ENCODE measurements at regions not wholly inside any gene's neighbourhood (a gene's known extent, or its start where the extent isn't known, plus 50 kb on each side); places are given as distances from the start of the nearest gene placed in this dataset.

DNA sequence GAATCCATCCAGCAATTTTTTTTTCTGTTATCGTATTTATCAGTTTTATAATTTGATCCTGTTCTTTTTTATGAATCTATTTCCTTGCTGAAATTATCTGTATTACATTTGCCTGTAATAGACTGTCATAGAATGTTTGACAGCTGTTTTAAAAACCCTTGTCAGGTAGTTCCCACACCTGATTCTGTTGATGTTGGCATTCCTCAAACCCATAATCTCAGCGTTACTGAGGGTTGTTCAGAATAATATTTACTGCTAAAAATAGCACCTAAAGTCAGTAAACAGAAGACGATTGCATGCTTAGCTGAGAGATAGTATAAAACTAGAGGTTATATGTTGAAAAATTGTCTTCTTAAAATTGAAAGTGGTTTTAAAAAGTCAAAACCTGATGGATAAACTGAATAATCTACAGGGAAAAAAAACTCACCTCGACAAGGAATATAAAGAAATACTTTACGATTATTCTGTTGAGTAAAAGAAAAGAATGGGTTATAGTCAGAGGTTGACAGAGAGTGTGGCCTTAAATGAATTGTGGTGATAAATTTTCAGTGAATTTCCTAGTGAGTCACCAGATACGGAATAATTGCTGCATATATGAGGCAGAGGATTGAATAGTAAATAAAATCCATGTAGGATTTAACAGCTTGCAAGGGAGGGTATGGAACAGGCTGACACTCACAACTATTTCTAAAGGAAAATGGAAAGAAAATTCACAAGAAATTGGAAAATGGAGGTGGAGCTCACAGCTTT, 824.1 kb upstream of the IGFBP3 start:
- no peak for DNase-seq (ENCODE audit: low read depth in 2 of 3, low spot score in 2 of 3)

DNA sequence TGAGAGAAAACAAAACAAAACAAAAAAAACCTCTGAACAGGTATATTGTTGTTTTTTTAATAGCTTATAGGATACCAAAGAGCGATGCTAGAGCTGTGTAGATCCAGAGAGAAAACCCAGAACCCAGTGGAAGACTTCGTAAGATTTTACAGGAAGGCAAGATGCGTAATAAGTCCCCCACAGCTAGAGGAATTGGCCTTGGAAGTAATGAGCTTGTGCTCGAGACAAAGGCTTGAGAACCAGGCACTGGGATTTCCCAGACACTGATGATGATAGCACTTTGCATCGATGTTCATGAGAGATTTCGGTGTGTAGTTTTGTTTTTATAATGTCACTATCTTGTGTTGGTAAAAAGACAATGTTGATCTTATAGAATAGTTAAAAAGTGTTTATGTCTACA, 821.5 kb upstream of the IGFBP3 start:
- no peak for DNase-seq (ENCODE audit: low read depth in 2 of 3, low spot score in 2 of 3)

DNA sequence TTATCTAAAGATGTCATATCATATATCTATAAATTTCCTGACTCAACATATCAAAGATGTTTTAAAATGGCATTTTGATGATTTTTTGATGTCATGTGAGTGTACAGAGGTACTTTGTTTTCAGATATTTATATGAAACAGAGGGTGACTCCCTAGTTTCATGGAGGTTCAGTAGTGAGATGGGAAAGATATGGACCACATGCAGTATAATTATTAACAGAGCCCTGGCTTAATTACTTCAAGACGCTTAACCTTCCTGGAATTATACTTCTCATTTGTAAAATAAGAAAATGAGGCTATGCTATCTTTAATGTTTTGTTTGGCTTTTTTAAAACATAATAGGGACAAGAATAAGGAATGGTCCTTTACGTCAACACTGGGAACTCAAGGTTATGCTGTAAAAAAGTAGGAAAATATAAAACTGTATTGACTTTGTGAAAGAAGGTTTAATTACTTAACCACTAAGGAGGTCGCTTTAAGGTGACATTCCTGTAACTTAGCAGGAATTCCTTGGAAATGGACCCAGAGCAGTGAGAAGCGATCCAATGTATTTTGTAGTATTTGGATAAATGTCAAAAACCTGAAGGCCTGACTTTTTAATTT, 821.0 kb upstream of the IGFBP3 start:
- DNase-seq (ENCODE audit: low read depth in 2 of 3, low spot score in 2 of 3) = no peak

DNA sequence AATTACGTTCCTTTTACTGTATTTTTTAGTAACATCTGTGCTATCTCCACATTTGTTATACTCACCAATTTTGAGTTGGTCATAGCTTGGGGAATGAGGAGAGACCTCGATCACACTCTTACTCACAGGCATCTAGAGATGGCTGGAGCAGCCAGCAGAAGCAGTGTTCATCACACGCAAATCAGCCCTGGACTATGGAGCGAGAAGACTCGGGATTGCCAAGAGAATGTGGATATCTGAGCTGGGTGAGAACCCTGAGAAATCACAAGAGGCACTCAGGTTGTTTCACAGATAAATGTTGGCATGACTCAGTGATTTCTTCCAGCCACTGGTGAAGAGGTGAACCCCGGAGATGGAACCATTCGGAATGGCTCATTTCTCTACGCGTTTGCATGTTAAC, 820.1 kb upstream of the IGFBP3 start:
- no peak for DNase-seq (ENCODE audit: low read depth in 2 of 3, low spot score in 2 of 3)

DNA sequence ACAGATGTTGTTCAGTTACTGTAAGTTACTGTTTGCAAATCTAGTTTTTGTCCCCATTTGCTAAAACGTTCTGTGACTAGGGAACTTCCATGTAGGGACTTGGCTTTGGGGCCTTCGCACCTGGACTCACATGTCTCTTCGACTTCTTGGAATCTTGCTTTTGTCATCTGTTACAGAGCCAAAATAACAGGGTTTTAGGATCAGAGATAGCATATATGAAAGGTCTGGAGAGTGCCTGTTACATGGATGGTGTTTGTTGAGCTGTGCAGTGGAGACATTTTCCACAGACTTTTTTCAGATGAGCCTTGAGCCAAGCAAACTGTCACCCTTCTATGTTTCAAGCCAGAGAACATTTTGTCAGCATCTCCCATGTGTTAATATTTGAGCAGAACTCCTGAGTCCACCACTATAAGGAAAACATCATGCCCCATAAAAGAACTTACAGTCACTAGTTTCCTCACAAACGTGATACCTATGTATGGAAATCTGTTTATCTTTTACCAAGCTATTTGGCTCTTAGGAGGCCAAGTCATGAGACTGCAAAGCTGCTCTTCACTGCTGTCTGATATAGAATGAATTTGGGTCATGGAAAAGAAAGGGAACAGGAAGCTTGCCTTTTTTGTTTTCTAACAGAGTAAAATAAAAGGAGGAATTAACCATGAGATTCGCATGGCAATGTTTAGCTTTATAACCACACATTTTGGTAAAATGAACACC, 818.6 kb upstream of the IGFBP3 start:
- no peak for DNase-seq (ENCODE audit: low read depth in 2 of 3, low spot score in 2 of 3)

DNA sequence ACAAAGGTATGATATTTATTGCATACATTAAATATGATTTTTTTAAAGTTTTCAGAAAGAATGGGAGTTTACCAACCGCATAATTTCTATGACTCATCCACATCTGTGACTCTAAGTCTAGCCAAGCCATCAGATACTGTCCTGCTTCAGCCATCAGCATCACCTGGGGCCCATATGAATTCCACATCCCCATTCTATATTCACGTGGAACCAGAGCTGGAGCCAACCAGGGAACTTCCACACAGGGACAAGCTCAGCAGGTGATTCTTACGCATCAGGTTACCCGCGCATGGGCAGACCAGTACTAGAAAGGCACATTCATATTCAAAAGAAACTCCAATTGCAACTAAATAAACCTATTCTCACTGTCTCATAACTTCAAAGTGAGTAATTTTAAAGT, 817.7 kb upstream of the IGFBP3 start:
- no peak for DNase-seq (ENCODE audit: low read depth in 2 of 3, low spot score in 2 of 3)

DNA sequence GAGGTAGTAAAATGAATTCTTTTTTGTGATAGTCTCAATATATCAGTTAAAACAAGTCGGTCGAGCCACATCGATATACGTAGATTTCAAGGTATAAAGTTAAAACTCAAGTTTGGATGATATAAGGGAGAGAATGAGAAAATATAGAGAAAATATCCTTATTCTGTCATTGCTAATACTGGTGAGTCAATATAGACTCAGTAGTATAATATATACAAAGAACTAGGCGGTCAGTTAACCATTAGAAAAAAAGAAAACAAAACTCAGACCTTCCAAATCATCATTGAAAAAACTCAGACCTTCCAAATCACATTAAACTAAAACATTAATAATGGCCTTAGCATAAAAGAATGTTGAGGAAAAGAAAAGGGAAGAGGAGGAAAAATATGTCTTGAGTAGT, 817.1 kb upstream of the IGFBP3 start:
- DNase-seq (ENCODE audit: low read depth in 2 of 3, low spot score in 2 of 3) = no peak

DNA sequence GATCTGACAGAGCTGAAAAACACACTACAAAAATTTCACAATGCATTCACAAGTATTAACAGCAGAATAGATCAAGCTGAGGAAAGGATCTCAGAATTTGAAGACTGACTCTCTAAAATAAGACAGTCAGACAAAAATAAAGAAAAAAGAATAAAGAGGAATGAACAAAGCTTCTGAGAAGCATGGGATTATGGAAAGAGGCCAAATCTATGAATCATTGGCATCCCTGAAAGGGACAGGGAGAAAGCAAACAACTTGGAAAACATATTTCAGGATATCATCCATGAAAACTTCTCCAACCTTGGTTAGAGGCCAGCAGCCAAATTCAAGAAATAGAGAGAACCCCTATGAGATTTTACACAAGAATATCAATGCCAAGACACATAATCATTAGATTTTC, 804.8 kb upstream of the IGFBP3 start:
- no peak for DNase-seq (ENCODE audit: low read depth in 2 of 3, low spot score in 2 of 3)

DNA sequence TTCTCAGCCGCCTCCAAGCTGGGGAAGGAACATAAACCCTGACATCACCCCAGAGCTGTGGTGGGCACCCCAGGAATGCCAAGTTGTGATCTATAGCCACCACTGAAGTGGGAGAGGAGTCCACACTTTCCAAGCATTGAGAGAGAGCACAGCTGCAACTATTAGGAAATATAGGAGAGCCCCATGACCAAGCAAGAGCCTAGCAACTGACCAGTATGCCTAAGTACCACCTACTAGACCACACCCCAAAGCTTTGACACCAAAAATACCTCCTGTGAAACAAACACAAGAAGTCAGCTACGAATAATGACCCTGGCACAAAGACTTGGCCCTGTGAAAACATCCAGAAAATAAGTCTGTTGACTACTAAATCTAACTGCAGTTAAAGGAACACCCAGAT, 804.1 kb upstream of the IGFBP3 start:
- no peak for DNase-seq (ENCODE audit: low read depth in 2 of 3, low spot score in 2 of 3)

DNA sequence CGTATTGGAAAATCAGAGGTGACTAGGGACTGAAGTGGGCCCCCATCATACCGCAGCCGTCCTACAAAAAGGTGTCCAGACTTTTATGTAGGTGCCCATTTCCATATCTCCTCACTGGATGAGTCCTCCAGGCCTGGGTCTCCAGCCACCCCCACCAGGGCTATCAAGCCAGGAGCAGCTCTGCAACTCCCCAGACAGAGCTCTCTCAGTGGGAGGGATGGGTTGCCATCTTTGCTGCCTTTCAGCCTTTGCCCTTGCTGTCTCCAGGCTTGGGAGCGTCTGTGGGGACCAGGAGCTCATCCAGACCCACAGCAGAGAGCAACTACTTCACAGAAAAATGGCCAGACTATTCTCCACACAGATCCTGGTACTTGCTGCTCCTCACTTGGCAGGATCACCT, 802.7 kb upstream of the IGFBP3 start:
- DNase-seq (ENCODE audit: low read depth in 2 of 3, low spot score in 2 of 3) = no peak

DNA sequence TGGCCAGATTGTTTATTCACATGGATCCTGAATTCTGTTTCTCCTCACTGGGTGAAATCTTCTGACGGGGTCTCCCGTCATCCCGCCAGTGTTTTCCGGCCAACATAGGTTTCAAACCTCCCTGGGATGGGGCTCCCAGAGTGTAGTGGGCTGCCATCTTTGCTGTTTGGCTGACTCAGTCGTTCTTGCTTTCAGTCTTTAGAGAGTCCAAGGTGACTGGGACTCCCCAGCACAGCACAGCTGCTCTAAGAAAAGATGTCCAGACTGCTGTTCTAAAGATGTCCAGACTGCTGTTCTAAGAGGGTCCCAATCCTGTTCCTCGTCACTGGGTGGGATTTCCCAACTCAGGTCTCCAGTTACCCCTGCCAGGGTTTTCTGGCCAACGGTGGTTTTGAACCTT, 801.9 kb upstream of the IGFBP3 start:
- DNase-seq (ENCODE audit: low read depth in 2 of 3, low spot score in 2 of 3) = no peak

DNA sequence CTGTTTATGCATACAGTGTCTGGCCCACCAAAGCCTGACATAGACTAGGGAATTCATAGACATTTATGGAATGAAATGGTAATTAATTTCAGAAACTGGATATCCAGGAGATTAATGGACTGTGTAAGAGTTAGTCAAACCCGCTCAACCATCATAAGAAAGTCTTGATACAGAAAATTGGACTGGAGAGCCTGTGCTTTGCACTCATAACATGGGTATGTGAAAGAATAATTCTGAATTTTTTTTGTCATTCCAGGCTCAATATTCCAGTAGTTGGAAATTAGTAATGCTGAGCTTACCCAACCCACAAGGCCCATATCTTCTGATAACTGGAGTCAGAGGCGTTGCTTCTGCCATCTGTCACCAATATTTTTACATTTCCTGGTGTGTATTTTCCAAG, 799.7 kb upstream of the IGFBP3 start:
- DNase-seq (ENCODE audit: low read depth in 2 of 3, low spot score in 2 of 3) = no peak

DNA sequence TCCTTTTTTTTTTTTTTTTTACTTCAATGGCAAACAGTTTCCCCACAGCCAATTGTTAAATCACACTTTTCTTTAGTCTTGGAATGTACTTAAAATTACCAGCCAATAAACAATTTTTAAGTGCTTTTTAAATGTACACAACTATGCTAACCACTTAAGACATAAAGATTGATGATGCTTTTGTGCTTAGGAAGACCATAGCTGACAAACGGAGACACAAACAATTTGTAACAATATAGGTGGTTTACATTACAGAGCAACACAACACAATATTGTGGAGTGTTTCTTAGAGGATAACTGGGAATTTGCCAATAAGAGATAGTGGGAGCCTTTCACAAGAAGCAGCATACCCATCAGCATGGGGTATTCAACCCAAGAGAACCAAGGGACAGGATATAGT, 798.5 kb upstream of the IGFBP3 start:
- DNase-seq (ENCODE audit: low read depth in 2 of 3, low spot score in 2 of 3) = no peak

DNA sequence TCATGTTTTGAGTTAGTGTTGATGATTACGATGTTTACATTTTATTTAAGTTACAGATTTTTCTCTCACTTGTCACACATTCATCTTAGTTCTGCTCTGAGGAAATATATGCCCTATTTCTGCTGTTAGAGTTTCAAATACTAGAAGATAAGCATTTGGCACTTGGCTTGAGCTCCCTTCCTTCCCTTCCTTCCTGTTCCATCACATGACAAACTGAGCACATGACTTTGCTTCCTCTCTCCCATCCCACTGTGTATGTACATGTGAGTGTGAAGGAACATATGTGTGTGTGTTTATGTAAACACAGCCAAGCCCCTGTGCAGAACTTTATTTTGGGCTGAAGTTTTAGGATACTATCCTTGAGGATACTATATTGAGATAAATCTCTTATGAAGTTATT, 795.9 kb upstream of the IGFBP3 start:
- DNase-seq (ENCODE audit: low read depth in 2 of 3, low spot score in 2 of 3) = peak in 1 of 3 donors; percentile 5

DNA sequence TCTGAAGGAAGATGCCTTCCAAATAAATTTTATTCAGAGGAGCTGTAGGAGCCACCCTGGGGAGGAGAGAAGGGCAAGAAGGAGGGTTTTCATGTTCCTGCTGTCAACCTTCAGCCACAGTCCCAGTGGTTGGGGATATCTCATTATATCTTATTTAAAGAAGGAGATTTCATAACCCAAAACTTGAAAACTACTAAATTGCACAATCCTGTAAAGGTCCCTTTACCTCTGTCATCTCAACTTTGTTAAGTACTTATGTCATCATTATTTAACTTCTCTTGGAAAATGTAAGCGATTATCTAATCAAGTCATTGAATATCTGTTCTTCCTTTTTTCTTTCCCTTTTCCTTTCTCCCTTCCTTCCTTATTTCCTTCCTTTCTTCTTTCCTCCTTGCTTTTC, 794.5 kb upstream of the IGFBP3 start:
- DNase-seq (ENCODE audit: low read depth in 2 of 3, low spot score in 2 of 3) = no peak

DNA sequence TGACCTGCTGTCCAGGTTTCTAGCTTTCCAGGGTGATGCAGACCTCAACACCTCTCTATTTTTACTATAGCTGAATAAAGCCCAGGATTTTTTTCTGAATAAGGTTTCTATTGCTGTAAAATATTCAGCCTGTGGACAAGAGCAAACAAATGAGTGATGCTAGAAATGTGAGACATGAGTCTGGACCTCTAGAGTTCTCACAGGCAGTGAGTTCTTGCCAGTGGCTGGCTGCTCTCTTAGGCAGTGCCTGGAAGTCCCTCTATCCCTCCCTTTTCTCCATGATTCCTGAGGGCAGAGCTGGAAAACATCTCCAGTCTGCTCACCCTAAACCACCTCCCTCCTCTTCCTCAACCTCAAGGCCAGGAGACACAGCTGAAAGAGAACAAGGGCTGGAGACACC, 793.8 kb upstream of the IGFBP3 start:
- no peak for DNase-seq (ENCODE audit: low read depth in 2 of 3, low spot score in 2 of 3)

DNA sequence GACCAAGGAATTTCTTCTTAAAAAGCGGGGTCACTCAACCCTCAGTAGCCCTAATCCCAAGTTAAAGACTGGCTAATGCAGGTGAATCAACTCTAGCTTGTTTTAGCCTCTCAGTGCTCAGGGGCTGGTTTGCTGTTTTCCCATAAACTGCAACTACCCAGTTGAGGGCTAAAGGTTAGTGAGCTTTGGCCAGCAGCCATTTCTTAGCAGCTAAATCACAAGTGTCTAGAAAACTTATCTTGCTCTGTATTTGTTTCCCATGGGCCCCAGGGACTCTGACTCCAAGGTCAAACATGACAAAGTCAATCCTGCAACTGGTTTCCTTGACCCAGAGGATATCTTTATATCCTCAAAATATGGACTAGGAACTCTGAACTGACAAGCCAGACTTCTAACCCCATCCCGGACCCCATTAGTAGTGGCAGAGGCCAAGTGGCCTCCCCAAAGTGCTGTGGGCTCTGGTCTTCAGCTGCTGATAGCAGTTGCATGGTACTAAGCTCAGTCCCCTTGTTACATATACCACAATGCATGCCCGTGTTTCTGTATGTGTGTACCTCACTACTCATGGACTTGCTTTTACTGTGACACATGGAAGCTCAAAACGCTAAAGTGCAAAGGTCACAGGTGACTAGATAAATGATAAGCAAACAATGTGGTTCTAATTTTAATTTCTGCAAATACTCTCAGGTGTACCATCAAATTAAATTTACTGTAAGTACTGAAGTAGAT, 793.0 kb upstream of the IGFBP3 start:
- DNase-seq (ENCODE audit: low read depth in 2 of 3, low spot score in 2 of 3) = no peak

DNA sequence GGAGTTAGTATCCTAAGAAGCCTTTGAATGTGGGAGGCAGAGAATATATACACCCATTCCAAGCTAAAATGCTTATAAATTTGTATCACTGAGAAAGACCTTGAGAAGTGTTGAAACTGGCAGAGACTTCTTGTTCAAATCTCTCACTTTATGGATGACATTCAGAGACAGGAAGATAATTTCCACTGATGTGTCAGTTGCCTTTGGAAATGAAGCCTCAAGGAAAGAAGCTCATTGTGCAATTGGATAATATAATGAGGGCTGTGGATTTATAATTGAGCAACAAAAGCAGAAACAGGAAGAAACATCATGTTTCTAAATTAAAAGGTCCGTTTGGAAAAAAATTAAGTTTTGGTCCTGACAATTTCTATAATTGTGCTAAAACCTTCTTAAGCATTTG, 789.9 kb upstream of the IGFBP3 start:
- DNase-seq (ENCODE audit: low read depth in 2 of 3, low spot score in 2 of 3) = no peak

DNA sequence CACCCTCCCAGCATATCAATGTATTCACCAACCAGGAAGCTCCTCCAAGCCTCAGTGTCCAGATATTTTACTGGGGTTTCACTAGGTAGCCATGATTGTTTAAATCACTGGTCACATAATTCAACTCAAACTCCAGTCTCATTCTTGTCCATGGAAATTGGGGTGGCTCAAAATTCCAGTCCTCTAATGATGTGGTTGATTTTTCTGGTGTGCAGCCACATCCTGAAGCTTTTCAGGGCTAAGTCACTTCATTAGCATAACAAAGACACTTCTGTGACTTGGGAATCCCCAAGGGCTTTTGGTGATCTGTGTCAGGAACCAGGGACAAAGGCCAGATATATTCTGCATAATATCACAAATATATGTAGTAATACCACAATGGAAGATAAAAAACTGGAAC, 786.9 kb upstream of the IGFBP3 start:
- no peak for DNase-seq (ENCODE audit: low read depth in 2 of 3, low spot score in 2 of 3)

DNA sequence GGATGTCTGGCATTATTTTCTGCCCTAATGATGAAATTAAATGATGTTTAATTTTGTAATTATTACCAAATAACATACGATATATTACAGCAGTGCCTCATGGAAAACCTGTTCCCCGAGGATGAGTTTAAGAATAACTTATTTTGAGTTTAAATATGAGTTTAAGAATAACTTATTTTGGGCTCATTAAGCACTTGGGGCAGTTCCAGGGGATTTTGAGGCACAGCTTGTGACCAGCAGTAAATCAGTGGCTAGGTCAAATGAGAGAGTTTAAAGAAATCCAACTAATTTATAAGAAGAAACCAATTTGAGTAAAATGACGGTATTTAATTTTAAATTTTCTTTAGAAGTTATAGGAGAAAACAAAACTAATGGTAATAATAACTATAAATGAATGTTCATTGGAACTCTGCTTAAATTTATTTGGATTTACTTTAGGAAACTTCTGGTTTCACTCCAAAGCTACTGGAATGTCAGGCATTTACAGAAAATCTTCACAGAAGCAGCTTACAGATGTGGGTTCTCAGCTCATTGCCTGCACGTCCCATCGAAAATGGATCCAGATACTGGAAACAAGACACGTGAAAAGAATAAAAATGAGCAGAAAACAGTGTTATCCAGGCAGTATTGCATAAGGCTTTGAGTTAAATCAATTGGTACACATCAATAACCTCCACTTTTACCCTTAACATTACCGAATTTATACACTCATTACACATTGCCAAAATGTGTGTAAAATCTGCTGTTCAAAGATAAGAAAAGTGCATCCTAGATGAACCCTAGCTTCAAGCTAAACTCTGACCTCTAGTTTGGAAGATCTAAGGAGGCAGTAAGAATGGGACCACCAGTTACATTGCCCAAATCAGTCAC, 784.5 kb upstream of the IGFBP3 start:
- DNase-seq (ENCODE audit: low read depth in 2 of 3, low spot score in 2 of 3) = no peak

DNA sequence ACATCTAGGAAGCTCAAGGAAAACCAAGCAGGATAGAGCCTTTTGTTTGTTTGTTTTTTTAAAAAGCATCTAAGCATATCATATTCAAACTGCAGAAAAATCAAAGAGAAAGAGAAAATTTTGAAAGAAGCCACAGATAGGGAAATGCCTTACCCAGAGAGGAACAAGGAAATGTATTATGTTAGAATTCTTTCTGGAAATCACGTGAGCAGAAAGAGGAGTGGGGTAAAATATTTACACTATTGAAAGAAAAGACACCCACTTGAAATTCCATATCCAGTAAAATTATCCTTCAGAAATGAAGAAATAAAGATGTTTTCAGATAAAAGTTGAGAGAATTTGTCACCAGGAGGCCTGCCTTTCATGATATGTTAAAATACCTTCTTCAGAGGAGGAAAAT, 775.7 kb upstream of the IGFBP3 start:
- no peak for DNase-seq (ENCODE audit: low read depth in 2 of 3, low spot score in 2 of 3)

Measured in hematopoietic multipotent progenitor cell (in vitro differentiated cells).